Adrenal gland (tissue), 5 donors: ENCODE measurements at regions not wholly inside any gene's neighbourhood (a gene's known extent, or its start where the extent isn't known, plus 50 kb on each side); places are given as distances from the start of the nearest gene placed in this dataset.

Source experiments
- CTCF ChIP-seq, 6 experiments: fragments of 450-650 bp in 4 of 6; fragments of 200-600 bp in 2 of 6; sonication (generic) in 1 of 6; IDR thresholded peaks; 1 replicate in 5 of 6; 2 replicates in 1 of 6; pipeline versions ENCODE4 v1.5.1 to v1.8.0; 2016 to 2021; ENCODE audit warnings: antibody characterized with exemption in 6 of 6, mild to moderate bottlenecking in 2 of 6, moderate library complexity in 1 of 6
- POLR2A ChIP-seq, 2 donors: fragments of 450-650 bp; IDR thresholded peaks; one replicate each; pipeline ENCODE4 v1.6.1; 2017; ENCODE audit warnings: antibody characterized with exemption in 2 of 2, mild to moderate bottlenecking in 2 of 2, moderate library complexity in 1 of 2
- donor health status: DM: no; HTN: no; CAD: no.

GRCh38 chr1:30371888-30372791 is 351.2 kb downstream of the MATN1 start:
- TF ChIP-seq CTCF (IDR thresholded peaks at IDR 0.05) (no peak), POLR2A (IDR thresholded peaks at IDR 0.05) (no peak)
